Panc1 (cell line): ENCODE measurements at regions not wholly inside any gene's neighbourhood (a gene's known extent, or its start where the extent isn't known, plus 50 kb on each side); places are given as distances from the start of the nearest gene placed in this dataset.

ENCODE experiments used
- ATAC-seq: fragments of 200-7000 bp; cut with Tn5 transposase; 2 replicates; pipeline ENCODE4 v1.9.1; 2020; ENCODE audit warnings: mild to moderate bottlenecking, moderate library complexity
- BruUV-seq: library from RNA; stranded (reverse); fragments of 400-500 nt; replicated peaks from 2 replicates; lab custom pipeline; 2021; lab: Mats Ljungman, UMichigan
- CTCF ChIA-PET: fragments of 300-600 bp; sonication (Branson Sonifier 250); formaldehyde crosslinking; loops from one replicate; lab custom pipeline; 2022; ENCODE audit warnings: antibody characterized with exemption; lab: Charles Lee
- POLR2A ChIA-PET: fragments of 300-600 bp; sonication (Branson Sonifier 250); formaldehyde crosslinking; loops from one replicate; lab custom pipeline; 2022; ENCODE audit warnings: antibody characterized with exemption; lab: Charles Lee
- DNase-seq: peaks from one replicate; pipeline ENCODE4 v3.0.0-alpha.2; 2010; ENCODE audit warnings: low read depth, low spot score
- H3K27ac ChIP-seq: 2 replicates; pipeline ENCODE4 v1.5.1; 2011; ENCODE audit warnings: mild to moderate bottlenecking, low read length, inconsistent platforms
- H3K27me3 ChIP-seq: fragments of 200-500 bp; sonication (Bioruptor generic); 2 replicates; pipeline ENCODE4 v1.6.0; 2014; ENCODE audit warnings: low read length, inconsistent platforms; ENCODE audit not compliant: control insufficient read depth, insufficient read depth
- H3K36me3 ChIP-seq: fragments of 200-500 bp; sonication (Bioruptor generic); 2 replicates; pipeline ENCODE4 v1.5.1; 2014; ENCODE audit warnings: inconsistent platforms, mild to moderate bottlenecking, low read length, moderate library complexity; ENCODE audit not compliant: control insufficient read depth, insufficient read depth
- H3K4me1 ChIP-seq: 2 replicates; pipeline ENCODE4 v1.5.1; 2011; ENCODE audit warnings: inconsistent platforms, mild to moderate bottlenecking, low read length, moderate library complexity; ENCODE audit not compliant: control insufficient read depth, insufficient read depth
- H3K4me3 ChIP-seq, 2 experiments: 2 replicates each; pipeline ENCODE4 v1.5.1; 2011 to 2012; ENCODE audit warnings: low read depth in 2 of 2, low read length in 2 of 2, mild to moderate bottlenecking in 2 of 2, inconsistent platforms in 1 of 2, moderate library complexity in 1 of 2
- H3K9me3 ChIP-seq: fragments of 200-500 bp; sonication (Bioruptor generic); 2 replicates; pipeline ENCODE4 v1.5.1; 2014; ENCODE audit warnings: low read depth, mild to moderate bottlenecking, inconsistent platforms, low read length, moderate library complexity; ENCODE audit not compliant: control insufficient read depth, insufficient read depth
- CTCF ChIP-seq: fragments of 450-650 bp; IDR thresholded peaks from 2 replicates; pipeline ENCODE4 v1.5.1; 2017; ENCODE audit warnings: mild to moderate bottlenecking
- POLR2AphosphoS5 ChIP-seq: IDR thresholded peaks from 2 replicates; pipeline ENCODE4 v1.6.1; 2012; ENCODE audit warnings: mild to moderate bottlenecking, low read depth, low read length, moderate library complexity
- REST ChIP-seq, 2 experiments: IDR thresholded peaks; 2 replicates each; pipeline ENCODE4 v1.6.1; 2011 to 2012; ENCODE audit warnings: low read depth in 2 of 2, control low read depth in 1 of 2, low read length in 1 of 2, mild to moderate bottlenecking in 1 of 2, moderate library complexity in 1 of 2; ENCODE audit not compliant: insufficient read depth in 1 of 2
- SIN3A ChIP-seq: IDR thresholded peaks from 2 replicates; pipeline ENCODE4 v1.6.1; 2012; ENCODE audit warnings: low read depth, mild to moderate bottlenecking, low read length, moderate library complexity, borderline replicate concordance; ENCODE audit not compliant: insufficient read depth
- TCF7L2 ChIP-seq: IDR thresholded peaks from 2 replicates; pipeline ENCODE4 v1.6.1; 2011; ENCODE audit warnings: mild to moderate bottlenecking, low read depth, low read length, inconsistent platforms
- in situ Hi-C: cut with HindIII; loops from 2 replicates; pipeline ENCODE4 v1.10.0; 2016; ENCODE audit warnings: low sequenced_read_pairs, low pct_unique_long_range_greater_than_20kb
- intact Hi-C: fragments of 100-400 bp; cut with micrococcal nuclease; formaldehyde crosslinking; loops from one replicate; pipeline ENCODE4 v1.10.0; 2022; ENCODE audit not compliant: unreplicated experiment

GRCh38 chr10:64075604-64076003 lies 554.4 kb downstream of the REEP3 start:
- H3K36me3 ChIP-seq: no peaks in the 10 kb centered on the region
- DNase-seq: no peak
- in situ Hi-C loops: no loop called here

GRCh38 chr10:64076322-64076940 lies 555.2 kb downstream of the REEP3 start:
- ATAC-seq: no peak
- H3K27ac ChIP-seq: no peak overlapping the region
- H3K9me3 ChIP-seq: no peaks in the 10 kb centered on the region
- DNase-seq: no peak
- no TSS peak for BruUV-seq
- no peaks in the 10 kb centered on the region for H3K4me1 ChIP-seq
- in situ Hi-C loops (no loop called here), intact Hi-C loops (no loop called here)
- TF ChIP-seq POLR2AphosphoS5: no peak
- TF ChIP-seq TCF7L2: no peak
- H3K4me3 ChIP-seq: no peak overlapping the region
- ChIA-PET CTCF (no interaction called here), POLR2A (no interaction called here)
- no peaks in the 10 kb centered on the region for H3K36me3 ChIP-seq
- no peaks in the 10 kb centered on the region for H3K27me3 ChIP-seq

More at GRCh38 chr10:64075604-64076003, 554.4 kb downstream of the REEP3 start:
- Histone ChIP-seq H3K9me3 (no peaks in the 10 kb centered on the region), H3K4me3 (no peak overlapping the region), H3K4me1 (no peaks in the 10 kb centered on the region), H3K27me3 (no peaks in the 10 kb centered on the region), H3K27ac (no peak overlapping the region)
- no TSS peak for BruUV-seq
- ChIA-PET POLR2A (no interaction called here), CTCF (no interaction called here)
- intact Hi-C loops: no loop called here
- ATAC-seq: no peak
- TF ChIP-seq POLR2AphosphoS5 (no peak), SIN3A (no peak)

GRCh38 chr10:64079341-64079740 lies 558.1 kb downstream of the REEP3 start:
- no peaks in the 10 kb centered on the region; the same call in 1 of the 2 replicates for H3K27me3 ChIP-seq
- ChIA-PET POLR2A (no interaction called here), CTCF (no interaction called here)
- no peaks in the 10 kb centered on the region for H3K4me1 ChIP-seq
- no peak overlapping the region for H3K27ac ChIP-seq
- no TSS peak for BruUV-seq
- H3K9me3 ChIP-seq: no peaks in the 10 kb centered on the region
- intact Hi-C loops: no loop called here
- no peak for TF ChIP-seq CTCF
- TF ChIP-seq REST (IDR thresholded peaks at IDR 0.05; ENCODE audit: insufficient read depth in 1 of 2, low read depth in 2 of 2, low read length in 1 of 2): no peak
- TF ChIP-seq SIN3A: no peak
- no peak overlapping the region for H3K4me3 ChIP-seq
- ATAC-seq (no peak), DNase-seq (no peak)
- in situ Hi-C loops: no loop called here
- no peaks in the 10 kb centered on the region for H3K36me3 ChIP-seq
